ENCODE measurements at regions not wholly inside any gene's neighbourhood (a gene's known extent, or its start where the extent isn't known, plus 50 kb on each side); places are given as distances from the start of the nearest gene placed in this dataset.

GRCh38 chr3:104956620-104957345, 409.9 kb upstream of the ALCAM start:
- no peak overlapping the region for H3K4me3 ChIP-seq (ENCODE audit: low read length in 3 of 3)
- no peak overlapping the region for H3K9ac ChIP-seq (ENCODE audit: low read depth in 1 of 3, low read length in 3 of 3)
- no peaks in the 10 kb centered on the region for H3K9me3 ChIP-seq (ENCODE audit: control insufficient read depth in 3 of 3, low read length in 3 of 3)
- no peak overlapping the region for H3K27ac ChIP-seq (ENCODE audit: low read depth, low read length)
- H3K4me1 ChIP-seq (ENCODE audit: control insufficient read depth in 3 of 3, insufficient read depth in 3 of 3, low read length in 3 of 3) = no peaks in the 10 kb centered on the region
- H3K27me3 ChIP-seq (ENCODE audit: control insufficient read depth in 3 of 3, insufficient read depth in 3 of 3, low read length in 3 of 3) = no peaks in the 10 kb centered on the region
- H3K36me3 ChIP-seq (ENCODE audit: control insufficient read depth in 3 of 3, insufficient read depth in 3 of 3, low read length in 3 of 3) = no peaks in the 10 kb centered on the region

GRCh38 chr3:104960579-104960978, 406.1 kb upstream of the ALCAM start:
- H3K9me3 ChIP-seq (ENCODE audit: control insufficient read depth in 3 of 3, low read length in 3 of 3) = no peaks in the 10 kb centered on the region
- no peaks in the 10 kb centered on the region for H3K4me1 ChIP-seq (ENCODE audit: control insufficient read depth in 3 of 3, insufficient read depth in 3 of 3, low read length in 3 of 3)
- no peak overlapping the region for H3K9ac ChIP-seq (ENCODE audit: low read depth in 1 of 3, low read length in 3 of 3)
- H3K27me3 ChIP-seq (ENCODE audit: control insufficient read depth in 3 of 3, insufficient read depth in 3 of 3, low read length in 3 of 3) = no peaks in the 10 kb centered on the region
- H3K36me3 ChIP-seq (ENCODE audit: control insufficient read depth in 3 of 3, insufficient read depth in 3 of 3, low read length in 3 of 3) = no peaks in the 10 kb centered on the region
- no peak overlapping the region for H3K4me3 ChIP-seq (ENCODE audit: low read length in 3 of 3)
- H3K27ac ChIP-seq (ENCODE audit: low read depth, low read length) = no peak overlapping the region

GRCh38 chr3:104961851-104962250, 404.9 kb upstream of the ALCAM start:
- Histone ChIP-seq H3K27ac (ENCODE audit: low read depth, low read length) (no peak overlapping the region), H3K9me3 (ENCODE audit: control insufficient read depth in 3 of 3, low read length in 3 of 3) (no peaks in the 10 kb centered on the region), H3K4me3 (ENCODE audit: low read length in 3 of 3) (no peak overlapping the region), H3K9ac (ENCODE audit: low read depth in 1 of 3, low read length in 3 of 3) (no peak overlapping the region), H3K36me3 (ENCODE audit: control insufficient read depth in 3 of 3, insufficient read depth in 3 of 3, low read length in 3 of 3) (no peaks in the 10 kb centered on the region), H3K27me3 (ENCODE audit: control insufficient read depth in 3 of 3, insufficient read depth in 3 of 3, low read length in 3 of 3) (no peaks in the 10 kb centered on the region), H3K4me1 (ENCODE audit: control insufficient read depth in 3 of 3, insufficient read depth in 3 of 3, low read length in 3 of 3) (no peaks in the 10 kb centered on the region)

GRCh38 chr3:104974316-104974715, 392.4 kb upstream of the ALCAM start:
- Histone ChIP-seq H3K9me3 (ENCODE audit: control insufficient read depth in 3 of 3, low read length in 3 of 3) (no peaks in the 10 kb centered on the region), H3K27me3 (ENCODE audit: control insufficient read depth in 3 of 3, insufficient read depth in 3 of 3, low read length in 3 of 3) (no peaks in the 10 kb centered on the region), H3K9ac (ENCODE audit: low read depth in 1 of 3, low read length in 3 of 3) (no peak overlapping the region), H3K4me1 (ENCODE audit: control insufficient read depth in 3 of 3, insufficient read depth in 3 of 3, low read length in 3 of 3) (no peaks in the 10 kb centered on the region), H3K4me3 (ENCODE audit: low read length in 3 of 3) (no peak overlapping the region), H3K36me3 (ENCODE audit: control insufficient read depth in 3 of 3, insufficient read depth in 3 of 3, low read length in 3 of 3) (no peaks in the 10 kb centered on the region), H3K27ac (ENCODE audit: low read depth, low read length) (no peak overlapping the region)

GRCh38 chr3:104977719-104978118, 389.0 kb upstream of the ALCAM start:
- Histone ChIP-seq H3K9ac (ENCODE audit: low read depth in 1 of 3, low read length in 3 of 3) (no peak overlapping the region), H3K27ac (ENCODE audit: low read depth, low read length) (no peak overlapping the region), H3K4me1 (ENCODE audit: control insufficient read depth in 3 of 3, insufficient read depth in 3 of 3, low read length in 3 of 3) (no peaks in the 10 kb centered on the region), H3K36me3 (ENCODE audit: control insufficient read depth in 3 of 3, insufficient read depth in 3 of 3, low read length in 3 of 3) (no peaks in the 10 kb centered on the region), H3K4me3 (ENCODE audit: low read length in 3 of 3) (no peak overlapping the region), H3K27me3 (ENCODE audit: control insufficient read depth in 3 of 3, insufficient read depth in 3 of 3, low read length in 3 of 3) (no peaks in the 10 kb centered on the region), H3K9me3 (ENCODE audit: control insufficient read depth in 3 of 3, low read length in 3 of 3) (no peaks in the 10 kb centered on the region)

GRCh38 chr3:104982130-104982529, 384.6 kb upstream of the ALCAM start:
- Histone ChIP-seq H3K27me3 (ENCODE audit: control insufficient read depth in 3 of 3, insufficient read depth in 3 of 3, low read length in 3 of 3) (no peaks in the 10 kb centered on the region), H3K9me3 (ENCODE audit: control insufficient read depth in 3 of 3, low read length in 3 of 3) (no peaks in the 10 kb centered on the region), H3K9ac (ENCODE audit: low read depth in 1 of 3, low read length in 3 of 3) (no peak overlapping the region), H3K27ac (ENCODE audit: low read depth, low read length) (no peak overlapping the region), H3K4me3 (ENCODE audit: low read length in 3 of 3) (no peak overlapping the region), H3K4me1 (ENCODE audit: control insufficient read depth in 3 of 3, insufficient read depth in 3 of 3, low read length in 3 of 3) (no peaks in the 10 kb centered on the region), H3K36me3 (ENCODE audit: control insufficient read depth in 3 of 3, insufficient read depth in 3 of 3, low read length in 3 of 3) (no peaks in the 10 kb centered on the region)

- no peaks in the 10 kb centered on the region for H3K27me3 ChIP-seq (ENCODE audit: control insufficient read depth in 3 of 3, insufficient read depth in 3 of 3, low read length in 3 of 3)
- no peaks in the 10 kb centered on the region for H3K4me1 ChIP-seq (ENCODE audit: control insufficient read depth in 3 of 3, insufficient read depth in 3 of 3, low read length in 3 of 3)
- no peaks in the 10 kb centered on the region for H3K36me3 ChIP-seq (ENCODE audit: control insufficient read depth in 3 of 3, insufficient read depth in 3 of 3, low read length in 3 of 3)
- no peak overlapping the region for H3K9ac ChIP-seq (ENCODE audit: low read depth in 1 of 3, low read length in 3 of 3)
- H3K4me3 ChIP-seq (ENCODE audit: low read length in 3 of 3) = no peak overlapping the region
- no peaks in the 10 kb centered on the region for H3K9me3 ChIP-seq (ENCODE audit: control insufficient read depth in 3 of 3, low read length in 3 of 3)
- H3K27ac ChIP-seq (ENCODE audit: low read depth, low read length) = no peak overlapping the region
These were observed 378.9 kb upstream of the ALCAM start for GRCh38 chr3:104987859-104988258.

GRCh38 chr3:104988496-104988895, 378.2 kb upstream of the ALCAM start:
- Histone ChIP-seq H3K27me3 (ENCODE audit: control insufficient read depth in 3 of 3, insufficient read depth in 3 of 3, low read length in 3 of 3) (no peaks in the 10 kb centered on the region), H3K36me3 (ENCODE audit: control insufficient read depth in 3 of 3, insufficient read depth in 3 of 3, low read length in 3 of 3) (no peaks in the 10 kb centered on the region), H3K27ac (ENCODE audit: low read depth, low read length) (no peak overlapping the region), H3K4me1 (ENCODE audit: control insufficient read depth in 3 of 3, insufficient read depth in 3 of 3, low read length in 3 of 3) (no peaks in the 10 kb centered on the region), H3K9me3 (ENCODE audit: control insufficient read depth in 3 of 3, low read length in 3 of 3) (no peaks in the 10 kb centered on the region), H3K9ac (ENCODE audit: low read depth in 1 of 3, low read length in 3 of 3) (no peak overlapping the region), H3K4me3 (ENCODE audit: low read length in 3 of 3) (no peak overlapping the region)

- H3K27ac ChIP-seq (ENCODE audit: low read depth, low read length) = no peak overlapping the region
- H3K27me3 ChIP-seq (ENCODE audit: control insufficient read depth in 3 of 3, insufficient read depth in 3 of 3, low read length in 3 of 3) = no peaks in the 10 kb centered on the region
- H3K4me1 ChIP-seq (ENCODE audit: control insufficient read depth in 3 of 3, insufficient read depth in 3 of 3, low read length in 3 of 3) = no peaks in the 10 kb centered on the region
- H3K9me3 ChIP-seq (ENCODE audit: control insufficient read depth in 3 of 3, low read length in 3 of 3) = no peaks in the 10 kb centered on the region
- H3K36me3 ChIP-seq (ENCODE audit: control insufficient read depth in 3 of 3, insufficient read depth in 3 of 3, low read length in 3 of 3) = no peaks in the 10 kb centered on the region
- no peak overlapping the region for H3K9ac ChIP-seq (ENCODE audit: low read depth in 1 of 3, low read length in 3 of 3)
- no peak overlapping the region for H3K4me3 ChIP-seq (ENCODE audit: low read length in 3 of 3)
These were observed 376.8 kb upstream of the ALCAM start for GRCh38 chr3:104989878-104990277.

- H3K36me3 ChIP-seq (ENCODE audit: control insufficient read depth in 3 of 3, insufficient read depth in 3 of 3, low read length in 3 of 3) = no peaks in the 10 kb centered on the region
- no peaks in the 10 kb centered on the region for H3K4me1 ChIP-seq (ENCODE audit: control insufficient read depth in 3 of 3, insufficient read depth in 3 of 3, low read length in 3 of 3)
- no peaks in the 10 kb centered on the region for H3K27me3 ChIP-seq (ENCODE audit: control insufficient read depth in 3 of 3, insufficient read depth in 3 of 3, low read length in 3 of 3)
- H3K9ac ChIP-seq (ENCODE audit: low read depth in 1 of 3, low read length in 3 of 3) = no peak overlapping the region
- no peaks in the 10 kb centered on the region for H3K9me3 ChIP-seq (ENCODE audit: control insufficient read depth in 3 of 3, low read length in 3 of 3)
- no peak overlapping the region for H3K4me3 ChIP-seq (ENCODE audit: low read length in 3 of 3)
- H3K27ac ChIP-seq (ENCODE audit: low read depth, low read length) = no peak overlapping the region
These were observed 376.0 kb upstream of the ALCAM start for GRCh38 chr3:104990758-104991157.

Measured in skeletal muscle tissue (tissue), 3 donors.